ENCODE measurements at regions not wholly inside any gene's neighbourhood (a gene's known extent, or its start where the extent isn't known, plus 50 kb on each side); places are given as distances from the start of the nearest gene placed in this dataset.

GRCh38 chr1:228869312-228869824 lies 134.1 kb downstream of the RHOU start:
- TF ChIP-seq POLR2A (IDR thresholded peaks at IDR 0.05) (no peak), EP300 (IDR thresholded peaks at IDR 0.05) (no peak)

Data from upper lobe of left lung (tissue), 4 donors.